ENCODE measurements at regions not wholly inside any gene's neighbourhood (a gene's known extent, or its start where the extent isn't known, plus 50 kb on each side); places are given as distances from the start of the nearest gene placed in this dataset.

DNA sequence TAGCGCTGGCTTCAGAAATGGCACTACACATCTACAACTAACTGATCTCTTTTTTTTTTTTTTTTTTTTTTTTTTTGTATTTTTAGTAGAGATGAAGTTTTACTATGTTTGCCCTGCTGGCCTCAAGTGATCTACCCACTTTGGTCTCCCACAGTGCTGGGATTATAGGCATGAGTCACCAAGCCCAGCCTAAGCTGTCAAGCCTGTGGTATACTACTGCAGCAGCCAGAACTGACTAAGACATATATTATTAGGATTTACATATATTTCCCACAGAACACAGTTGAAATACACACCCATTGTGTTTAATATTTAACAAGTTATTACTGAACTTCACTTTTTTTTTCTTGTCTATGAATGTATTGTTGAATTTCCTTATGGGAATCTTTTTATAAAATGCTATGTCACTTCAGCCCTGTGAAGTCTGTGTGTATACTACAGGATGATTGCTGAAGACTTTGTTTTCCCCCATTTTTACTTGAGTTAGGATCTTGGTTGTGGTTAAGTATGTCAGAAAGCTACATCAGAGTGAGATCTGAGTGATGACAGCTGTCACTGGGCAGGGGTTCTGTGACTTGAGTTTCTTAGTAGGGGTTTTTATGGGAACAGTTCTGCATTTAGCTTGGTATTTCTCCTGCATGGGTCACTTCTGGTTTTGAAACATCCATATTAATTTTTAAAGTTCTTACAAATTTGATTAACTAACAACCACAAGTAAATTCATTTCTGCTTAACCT is 481.5 kb downstream of the CDY2B start:
- TF ChIP-seq CTCF (IDR thresholded peaks at IDR 0.05; ENCODE audit: low read depth, low read length): no peak
- TF ChIP-seq EZH2phosphoT487 (IDR thresholded peaks at IDR 0.05; ENCODE audit: low read depth): no peak

Data from OCI-LY3 (cell line).